G401 (cell line): ENCODE measurements at regions not wholly inside any gene's neighbourhood (a gene's known extent, or its start where the extent isn't known, plus 50 kb on each side); places are given as distances from the start of the nearest gene placed in this dataset.
"Not testable (repeated sequence)": the region's sequence is repeated elsewhere in the genome, so short reads cannot be mapped to it uniquely, and the experiment has no call there.

ENCODE experiments used
- DNase-seq: peaks from one replicate; pipeline ENCODE4 v3.0.0-alpha.2; 2015; ENCODE audit warnings: low spot score
- in situ Hi-C: cut with HindIII; loops from 2 replicates; pipeline ENCODE4 v1.10.0; 2016; ENCODE audit warnings: low sequenced_read_pairs, mixed read lengths

DNA sequence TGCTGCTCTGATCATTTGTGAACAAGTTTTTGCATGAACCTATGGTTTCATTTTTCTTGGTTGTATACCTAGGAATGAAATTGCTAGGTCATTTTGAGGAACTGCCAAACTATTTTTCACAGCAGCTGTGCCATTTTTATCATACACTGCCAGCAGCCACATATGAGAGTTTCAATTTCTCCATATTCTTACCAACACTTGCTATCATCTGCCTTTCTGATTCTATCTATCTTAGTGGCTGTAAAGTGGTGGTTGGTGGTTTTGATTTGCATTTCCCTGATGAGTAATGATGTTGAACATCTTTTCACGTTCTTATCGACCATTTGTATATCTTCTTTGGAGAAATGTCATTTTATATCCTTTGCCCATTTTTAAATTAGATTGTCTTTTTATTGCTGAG is 146.1 kb downstream of the C12orf75 start:
- no peak for DNase-seq

DNA sequence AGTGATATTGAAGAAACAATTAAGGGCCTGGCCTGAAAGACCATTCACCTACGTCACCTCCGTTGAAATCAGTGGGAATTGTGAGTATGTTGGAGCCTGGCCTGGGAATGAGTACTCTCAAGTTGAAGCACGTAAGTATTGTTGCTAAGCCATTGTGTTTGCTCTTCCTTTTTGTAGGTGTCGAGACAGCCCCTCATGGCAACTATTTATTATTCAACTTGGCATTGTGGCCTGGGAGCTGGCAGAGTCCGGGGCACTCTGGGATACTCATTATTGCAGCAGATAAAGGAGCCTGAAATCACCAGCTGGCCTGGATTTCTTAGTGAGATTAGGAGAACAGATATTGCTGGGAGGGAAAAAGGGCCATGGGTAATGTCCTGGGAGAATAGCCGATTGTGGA is 147.4 kb downstream of the C12orf75 start:
- in situ Hi-C loops = no loop called here
- DNase-seq = no peak

More for the DNA sequence above, 146.1 kb downstream of the C12orf75 start:
- in situ Hi-C loops = no loop called here

DNA sequence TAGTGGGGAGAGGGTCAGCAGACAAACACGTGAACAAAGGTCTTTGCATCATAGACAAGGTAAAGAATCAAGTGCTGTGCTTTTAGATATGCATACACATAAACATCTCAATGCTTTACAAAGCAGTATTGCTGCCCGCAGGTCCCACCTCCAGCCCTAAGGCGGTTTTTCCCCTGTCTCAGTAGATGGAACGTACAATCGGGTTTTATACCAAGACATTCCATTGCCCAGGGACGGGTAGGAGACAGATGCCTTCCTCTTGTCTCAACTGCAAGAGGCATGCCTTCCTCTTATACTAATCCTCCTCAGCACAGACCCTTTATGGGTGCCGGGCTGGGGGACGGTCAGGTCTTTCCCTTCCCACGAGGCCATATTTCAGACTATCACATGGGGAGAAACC is 148.3 kb downstream of the C12orf75 start:
- DNase-seq, in situ Hi-C loops: not testable (repeated sequence)

DNA sequence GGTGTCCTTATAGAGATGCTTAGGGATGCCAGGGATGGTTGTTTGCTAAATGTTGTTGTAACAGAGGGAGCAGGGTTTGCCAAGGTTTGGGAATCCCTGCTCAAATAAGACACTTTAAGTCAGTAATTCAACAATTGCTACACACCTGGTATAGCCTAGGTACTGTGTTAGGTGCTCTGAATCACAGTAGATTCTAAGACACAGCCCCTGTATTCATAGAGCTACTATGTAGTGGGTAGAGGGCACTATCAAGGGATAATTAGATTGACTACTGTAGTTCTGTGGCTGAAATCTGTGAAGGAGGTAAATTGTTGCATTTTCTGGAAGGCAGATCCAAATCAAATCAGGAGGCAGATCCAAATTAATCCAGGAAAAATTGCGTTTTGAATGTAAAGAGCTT is 149.2 kb downstream of the C12orf75 start:
- in situ Hi-C loops = no loop called here
- DNase-seq = no peak

DNA sequence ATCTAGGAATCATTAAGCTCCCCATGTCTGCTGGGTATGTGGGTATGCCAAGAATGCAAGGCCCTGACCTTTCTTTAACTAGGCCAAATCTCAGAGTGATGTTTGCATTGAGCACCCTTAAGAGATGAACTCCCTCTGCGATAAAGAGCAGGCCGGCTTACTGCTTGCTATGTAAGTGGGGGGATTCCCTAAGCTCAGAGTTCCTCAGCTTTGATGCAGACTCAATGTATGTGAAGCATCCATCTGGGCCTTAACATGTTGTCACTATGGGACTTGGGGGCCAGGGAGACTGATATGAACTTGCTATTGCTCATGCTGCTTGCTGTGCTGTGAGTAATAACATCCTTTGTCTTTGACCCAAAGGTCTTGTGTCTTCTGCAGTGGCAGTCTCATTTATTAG is 149.7 kb downstream of the C12orf75 start:
- DNase-seq = no peak
- in situ Hi-C loops = no loop called here

DNA sequence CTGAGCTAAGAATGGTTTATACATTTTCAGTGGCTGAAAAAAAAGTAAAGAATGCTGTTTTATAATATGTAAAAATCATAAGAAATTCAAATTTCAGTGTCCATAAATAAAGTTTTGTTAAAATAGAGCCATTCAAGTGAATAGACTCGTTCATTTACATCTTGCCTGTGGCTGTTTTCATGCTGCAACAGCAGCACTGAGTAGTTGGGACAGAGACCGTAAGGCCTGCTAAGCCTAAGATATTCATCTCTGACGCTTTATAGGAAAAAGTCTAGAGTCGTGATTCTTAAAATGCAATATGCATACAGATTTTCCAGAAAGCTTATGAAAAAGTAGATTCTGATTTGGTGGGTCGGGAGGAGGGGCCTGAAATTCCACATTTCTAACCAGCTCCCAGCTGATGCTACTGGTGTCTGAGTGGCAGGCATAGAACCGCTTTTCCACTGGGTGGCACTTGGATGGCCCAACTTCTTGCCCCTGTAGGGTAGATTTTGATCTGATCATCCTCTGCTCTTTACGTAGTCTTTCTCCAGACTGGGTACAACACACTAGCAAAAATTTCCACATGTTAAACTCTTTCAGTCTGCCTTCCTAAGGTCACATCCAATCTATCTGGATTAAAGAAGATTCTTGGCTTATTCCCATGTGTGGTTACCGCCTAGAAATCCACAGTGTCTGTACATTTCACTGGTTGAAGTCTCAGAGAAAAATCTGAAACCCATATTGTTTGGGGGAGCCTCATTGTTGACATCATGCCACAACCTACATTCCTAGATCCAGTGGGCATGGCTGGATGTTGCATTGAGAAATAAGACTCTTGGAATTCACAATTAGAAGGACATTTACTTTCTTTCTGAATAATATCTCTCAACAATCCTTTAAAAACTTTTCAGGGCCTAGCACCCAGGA is 151.2 kb downstream of the C12orf75 start:
- no peak for DNase-seq
- in situ Hi-C loops = no loop called here

DNA sequence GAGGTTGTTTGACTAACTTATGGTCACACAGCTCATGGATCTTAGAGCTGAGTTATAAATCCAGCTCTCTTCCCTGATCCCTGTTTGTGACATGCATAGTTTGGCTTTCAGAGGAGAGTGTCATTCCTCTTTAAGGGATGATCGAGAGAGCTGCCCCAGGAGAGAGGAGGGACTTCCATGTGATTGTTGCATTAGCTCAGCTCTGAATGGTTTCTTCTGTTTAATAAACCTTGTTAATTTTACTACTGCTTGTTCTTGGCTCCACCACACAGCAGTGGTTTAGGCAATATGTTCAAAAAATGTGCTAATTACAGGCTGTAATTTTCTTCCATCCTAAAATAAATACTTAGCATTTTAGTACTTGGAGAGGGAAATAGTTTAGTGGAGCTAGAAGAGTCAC is 152.5 kb downstream of the C12orf75 start:
- DNase-seq = no peak
- in situ Hi-C loops = no loop called here

DNA sequence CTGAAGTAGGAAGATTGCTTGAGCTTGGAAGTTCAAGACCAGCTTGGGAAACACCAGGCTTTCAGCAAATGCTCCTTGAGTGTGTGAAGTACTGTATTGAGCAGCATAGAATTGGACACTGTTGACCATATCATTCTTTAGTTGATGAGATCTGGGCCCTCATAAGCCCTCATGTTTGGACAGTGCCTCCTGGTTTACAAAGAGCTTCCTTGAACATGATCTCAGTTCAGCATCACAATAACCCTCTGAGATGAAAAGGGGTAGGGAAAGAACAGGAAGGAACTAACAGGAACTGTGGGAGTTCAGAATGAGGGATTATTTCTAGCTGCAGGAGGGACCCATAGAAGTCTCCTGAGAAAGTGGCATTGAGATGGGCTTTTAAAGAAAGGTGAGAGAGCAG is 153.2 kb downstream of the C12orf75 start:
- in situ Hi-C loops = no loop called here

DNA sequence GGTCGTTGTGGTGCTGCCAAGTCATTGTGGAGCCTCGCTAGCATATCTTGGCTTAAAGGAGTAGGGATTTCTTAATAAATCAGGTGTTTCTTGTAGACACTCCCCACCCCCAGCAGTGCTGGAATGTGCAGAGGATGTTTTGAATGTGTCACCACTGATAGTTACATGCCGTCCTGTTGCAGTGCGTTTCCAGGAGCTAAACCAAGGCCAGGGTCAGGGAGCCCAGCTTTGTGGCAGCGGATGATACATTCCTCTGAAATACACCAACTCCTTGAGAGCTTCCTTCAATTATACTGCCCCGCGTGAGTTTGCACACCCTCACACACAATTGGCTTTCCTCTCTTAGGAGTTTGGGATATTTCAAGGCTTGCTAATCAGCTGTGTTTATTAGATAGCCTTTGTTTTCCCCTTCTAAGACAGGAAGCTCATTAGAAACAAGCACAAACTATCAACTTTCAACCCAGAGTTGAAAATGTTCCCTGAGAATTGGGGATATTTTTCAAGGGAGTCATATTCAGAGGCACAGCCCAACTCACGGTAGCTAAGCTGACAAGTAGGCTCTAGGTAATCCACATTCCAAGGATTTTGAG is 154.9 kb downstream of the C12orf75 start:
- in situ Hi-C loops = no loop called here
- no peak for DNase-seq

More for the DNA sequence above, 153.2 kb downstream of the C12orf75 start:
- DNase-seq = no peak

DNA sequence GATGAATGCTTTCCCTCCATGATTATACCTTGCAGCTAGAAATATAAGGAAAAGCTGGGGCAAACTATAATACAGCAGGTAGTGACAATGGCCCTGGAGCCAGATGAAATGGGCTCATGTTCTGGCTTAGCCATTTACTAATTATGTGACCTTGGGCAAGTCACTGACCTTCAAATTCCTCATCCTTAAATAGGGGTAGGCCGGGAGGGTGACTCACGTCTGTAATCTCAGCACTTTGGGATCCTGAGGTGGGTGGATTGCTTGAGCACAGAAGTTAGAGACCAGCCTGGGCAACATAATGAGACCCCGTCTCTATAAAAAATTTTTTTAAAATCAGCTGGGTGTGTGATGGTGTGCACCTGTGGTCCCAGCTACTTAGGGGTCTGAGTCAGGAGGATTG is 155.4 kb downstream of the C12orf75 start:
- in situ Hi-C loops = no loop called here

DNA sequence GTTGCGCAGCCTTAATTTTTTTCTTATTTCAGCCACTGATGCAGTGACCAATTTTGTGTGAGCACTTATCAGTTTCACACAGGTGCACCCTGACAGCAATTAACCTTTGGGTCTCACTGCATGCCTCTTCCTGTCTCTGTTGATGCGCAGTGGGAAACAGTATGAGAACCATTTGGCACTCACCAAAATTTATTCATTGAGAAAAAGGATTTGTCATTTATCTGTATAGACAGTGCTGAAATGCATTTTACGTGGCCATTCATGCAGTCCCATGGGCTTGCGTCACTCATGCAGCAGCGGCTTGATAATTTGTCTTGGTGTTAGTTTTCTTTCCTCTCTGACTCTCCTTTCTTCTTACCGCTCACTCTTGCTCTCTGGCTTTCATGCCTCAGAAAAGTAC is 157.5 kb downstream of the C12orf75 start:
- in situ Hi-C loops = no loop called here
- no peak for DNase-seq

More for the DNA sequence above, 155.4 kb downstream of the C12orf75 start:
- no peak for DNase-seq

DNA sequence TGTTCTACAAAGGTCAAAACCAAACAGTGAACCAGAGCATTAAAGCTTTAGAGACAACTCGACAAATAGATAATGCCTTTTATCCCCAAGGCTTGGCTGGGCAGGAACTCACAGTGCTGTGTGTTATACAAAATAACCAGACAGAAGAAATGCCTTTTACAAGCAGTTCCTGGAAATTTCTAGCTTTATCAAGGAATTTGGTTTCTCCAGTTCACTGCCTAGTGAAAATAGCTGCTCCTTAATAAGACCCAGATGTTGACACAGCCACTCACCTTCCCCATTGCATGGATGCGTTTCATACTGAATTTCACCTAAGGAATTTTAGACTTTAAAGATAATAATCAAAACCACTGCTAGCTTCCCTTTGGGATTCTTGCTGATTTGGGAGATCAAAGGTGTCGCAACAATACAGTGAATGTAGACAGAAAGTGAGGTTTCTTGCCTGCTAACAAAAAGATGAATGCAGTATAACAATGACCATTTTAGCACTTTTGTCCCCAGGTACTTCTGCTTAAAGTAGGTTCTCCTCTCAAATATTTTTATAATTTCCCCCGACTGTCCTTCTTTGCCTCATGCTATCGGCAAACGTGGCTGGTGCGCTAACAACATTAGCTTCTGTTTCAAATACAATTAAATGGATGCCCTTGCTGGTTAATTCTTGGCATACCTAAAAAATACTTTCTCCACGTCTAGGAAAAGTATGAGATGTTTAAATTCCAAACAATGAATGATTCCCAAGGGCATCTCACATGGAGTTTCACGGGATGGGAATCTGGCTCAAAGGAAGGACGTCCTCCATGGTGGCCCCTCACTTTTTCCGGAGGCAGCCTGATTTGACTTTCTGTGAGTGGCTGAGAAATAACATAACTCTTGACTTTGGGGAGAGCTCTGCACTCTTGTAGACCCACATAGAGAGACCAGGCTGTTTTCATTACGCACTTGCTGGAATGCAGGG is 162.4 kb downstream of the C12orf75 start:
- in situ Hi-C loops = no loop called here
- no peak for DNase-seq

DNA sequence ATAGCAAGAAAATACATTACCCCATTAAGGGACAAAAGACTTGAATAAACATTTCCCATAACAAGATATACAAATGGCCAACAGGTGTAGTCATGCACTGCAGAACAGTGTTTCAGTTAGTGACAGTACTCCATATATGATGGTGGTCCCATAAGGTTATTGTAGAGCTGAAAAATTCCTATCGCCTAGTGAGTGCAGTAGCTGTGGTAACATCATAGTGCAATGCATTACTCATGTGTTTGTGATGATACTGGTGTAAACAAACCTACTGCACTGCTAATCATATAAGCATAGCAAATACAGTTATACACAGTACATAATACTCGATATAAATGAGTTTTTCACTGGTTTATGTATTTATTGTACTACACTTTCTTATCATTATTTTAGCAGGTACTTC is 168.7 kb downstream of the C12orf75 start:
- in situ Hi-C loops = no loop called here
- no peak for DNase-seq

DNA sequence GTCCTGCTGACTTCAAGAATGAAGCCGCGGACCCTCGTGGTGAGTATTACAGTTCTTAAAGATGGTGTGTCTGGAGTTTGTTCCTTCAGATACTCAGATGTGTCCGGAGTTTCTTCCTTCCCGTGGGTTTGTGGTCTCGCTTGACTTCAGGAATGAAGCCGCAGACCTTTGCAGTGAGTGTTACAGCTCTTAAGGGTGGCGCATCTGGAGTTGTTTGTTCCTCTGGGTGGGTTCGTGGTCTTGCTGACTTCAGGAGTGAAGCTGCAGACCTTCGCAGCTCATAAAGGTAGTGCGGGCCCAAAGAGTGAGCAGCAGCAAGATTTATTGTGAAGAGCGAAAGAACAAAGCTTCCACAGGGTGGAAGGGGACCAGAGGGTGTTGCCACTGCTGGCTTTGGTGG is 170.2 kb downstream of the C12orf75 start:
- DNase-seq, in situ Hi-C loops: not testable (repeated sequence)

DNA sequence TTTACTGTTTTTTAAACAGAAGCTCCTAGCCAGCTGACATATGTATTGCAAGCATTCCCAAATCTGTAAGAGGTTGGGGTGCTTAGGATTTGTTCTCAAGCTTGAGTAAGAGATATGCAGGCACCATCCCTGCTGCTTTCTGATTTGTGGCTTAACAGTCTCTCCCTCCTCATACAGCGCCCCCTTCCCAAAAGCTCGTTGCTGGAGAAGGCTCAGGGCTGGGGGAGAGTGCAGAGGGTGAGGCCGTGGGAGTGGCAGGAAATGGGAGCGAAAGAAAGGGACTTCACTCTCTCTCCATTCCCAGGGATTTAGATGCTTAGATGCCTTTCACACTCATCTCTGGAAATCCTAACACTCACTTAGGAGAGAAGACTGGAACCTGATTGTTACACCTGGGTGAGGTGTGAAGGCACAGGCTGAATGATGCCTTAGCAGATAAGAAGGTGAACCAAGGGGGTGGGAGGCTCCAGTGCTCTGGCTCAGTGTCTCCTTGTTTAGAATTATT is 172.0 kb downstream of the C12orf75 start:
- in situ Hi-C loops = no loop called here
- DNase-seq = no peak

DNA sequence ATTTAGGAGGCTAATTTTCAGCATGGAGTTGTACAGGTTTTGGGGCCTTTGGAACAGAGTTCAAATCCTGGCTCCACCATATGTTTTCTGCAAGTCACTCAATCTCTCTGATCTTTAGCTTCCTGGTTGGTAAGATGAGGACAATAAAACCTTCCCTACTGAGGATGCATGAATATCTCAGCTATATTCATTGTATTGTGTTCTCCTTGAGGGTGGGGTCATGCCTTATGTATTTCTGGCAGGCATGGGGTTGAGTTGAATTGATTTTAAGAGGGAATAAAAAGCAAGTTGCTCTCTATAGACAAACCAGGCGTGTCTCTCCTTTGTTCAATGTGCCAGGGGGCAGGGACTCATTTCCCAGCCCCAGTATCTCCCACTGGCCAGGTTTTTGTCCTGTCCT is 173.1 kb downstream of the C12orf75 start:
- in situ Hi-C loops = no loop called here
- no peak for DNase-seq

DNA sequence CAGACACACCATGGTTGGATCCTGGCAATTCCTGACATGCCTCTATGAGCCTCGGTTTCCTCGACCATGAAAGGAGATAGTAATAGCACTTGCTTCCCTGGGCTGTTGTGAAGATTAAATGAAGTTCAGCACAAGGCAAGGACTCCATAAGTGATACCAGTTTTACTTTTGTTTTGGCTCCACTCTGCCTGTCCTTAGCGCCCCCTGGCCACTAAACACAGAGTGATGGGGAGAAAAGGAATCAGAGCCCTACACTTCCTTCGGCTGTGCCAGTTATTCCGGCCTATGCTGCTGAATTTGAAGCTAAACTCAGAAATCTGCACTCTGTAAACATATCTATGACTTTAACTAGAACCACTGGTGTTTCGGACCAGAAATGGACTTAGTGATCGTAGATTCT is 173.8 kb downstream of the C12orf75 start:
- no peak for DNase-seq
- in situ Hi-C loops = no loop called here

DNA sequence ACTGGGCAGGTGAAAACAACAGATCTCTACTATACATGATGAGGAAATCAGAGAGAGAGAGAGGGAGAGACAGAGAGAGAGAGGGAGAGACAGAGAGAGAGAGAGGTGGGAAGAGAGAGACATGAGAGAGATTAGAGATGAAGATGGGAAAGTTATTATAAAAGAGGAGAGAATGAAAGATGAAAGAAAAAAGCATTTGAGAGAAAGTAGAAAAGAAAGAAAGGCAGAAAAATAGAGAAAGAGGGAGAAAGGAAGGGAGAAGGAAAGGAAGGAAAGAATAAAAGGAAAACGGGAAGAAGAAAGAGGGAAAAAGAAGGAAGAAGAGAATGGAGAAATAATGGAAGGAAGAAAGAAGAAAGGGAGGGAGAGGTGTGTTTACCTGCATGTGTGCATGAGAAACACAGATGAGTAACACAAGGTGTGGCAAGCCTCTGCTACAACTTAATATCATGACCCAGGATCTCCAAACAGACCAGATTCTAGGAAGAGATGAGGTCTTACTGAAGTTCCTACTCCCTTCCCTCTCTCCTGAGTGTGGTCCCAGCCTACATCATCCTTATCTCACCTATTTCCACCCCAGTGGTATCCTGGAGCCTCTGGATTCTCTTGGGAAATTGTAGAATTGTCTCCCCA is 176.3 kb downstream of the C12orf75 start:
- no peak for DNase-seq
- in situ Hi-C loops = no loop called here
